Cardiac septum (tissue), 1 donor: ENCODE measurements at regions not wholly inside any gene's neighbourhood (a gene's known extent, or its start where the extent isn't known, plus 50 kb on each side); places are given as distances from the start of the nearest gene placed in this dataset.
"Not testable (repeated sequence)": the region's sequence is repeated elsewhere in the genome, so short reads cannot be mapped to it uniquely, and the experiment has no call there.

ENCODE experiments used
- DNase-seq: peaks from one replicate; pipeline ENCODE4 v3.0.0-alpha.2; 2020; ENCODE audit warnings: low spot score
- intact Hi-C: fragments of 100-400 bp; cut with DNase I; formaldehyde crosslinking; loops from one replicate; pipeline ENCODE4 v1.14.0; 2022
- donor health status: DM: no; HTN: no; CAD: no.

GRCh38 chr6:4635666-4636065 is 140.5 kb upstream of the CDYL start:
- intact Hi-C loops: no loop called here
- no peak for DNase-seq

GRCh38 chr6:4632421-4632820 is 143.8 kb upstream of the CDYL start:
- no peak for DNase-seq
- intact Hi-C loops: no loop called here

- intact Hi-C loops, DNase-seq: not testable (repeated sequence)
These were observed 146.4 kb upstream of the CDYL start for GRCh38 chr6:4629789-4630188.

- intact Hi-C loops: no loop called here
- DNase-seq: no peak
These were observed 150.6 kb upstream of the CDYL start for GRCh38 chr6:4625557-4625956.

- intact Hi-C loops: no loop called here
These were observed 151.5 kb upstream of the CDYL start for GRCh38 chr6:4624726-4625125.

GRCh38 chr6:4620284-4621151 is 155.7 kb upstream of the CDYL start:
- intact Hi-C loops: no loop called here
- no peak for DNase-seq

More at GRCh38 chr6:4624726-4625125, 151.5 kb upstream of the CDYL start:
- DNase-seq: no peak

- no peak for DNase-seq
- intact Hi-C loops: no loop called here
These were observed 159.9 kb upstream of the CDYL start for GRCh38 chr6:4616311-4616710.

- DNase-seq: no peak
- intact Hi-C loops: no loop called here
These were observed 160.3 kb upstream of the CDYL start for GRCh38 chr6:4615891-4616290.

- intact Hi-C loops: no loop called here
- DNase-seq: no peak
These were observed 161.0 kb upstream of the CDYL start for GRCh38 chr6:4615231-4615630.

GRCh38 chr6:4614637-4615036 is 161.6 kb upstream of the CDYL start:
- DNase-seq: no peak
- intact Hi-C loops: loop anchor here (5.0 kb wide), 1 partner anchor 257 kb away; no protein-coding TSS in a partner anchor

GRCh38 chr6:4613795-4614194 is 162.4 kb upstream of the CDYL start:
- intact Hi-C loops: loop anchor here (5.0 kb wide), 1 partner anchor 256 kb away; no protein-coding TSS in a partner anchor
- DNase-seq: no peak

- intact Hi-C loops: loop anchor here (5.0 kb wide), 1 partner anchor 256 kb away; no protein-coding TSS in a partner anchor
These were observed 162.8 kb upstream of the CDYL start for GRCh38 chr6:4613381-4613780.

GRCh38 chr6:4612636-4613171 is 163.5 kb upstream of the CDYL start:
- no peak for DNase-seq
- intact Hi-C loops: loop anchor here (5.0 kb wide), 1 partner anchor 255 kb away; no protein-coding TSS in a partner anchor

More at GRCh38 chr6:4613381-4613780, 162.8 kb upstream of the CDYL start:
- no peak for DNase-seq

- intact Hi-C loops: loop anchor here (5.0 kb wide), 1 partner anchor 254 kb away; no protein-coding TSS in a partner anchor
These were observed 164.6 kb upstream of the CDYL start for GRCh38 chr6:4611429-4612129.

GRCh38 chr6:4610256-4610655 is 165.9 kb upstream of the CDYL start:
- no peak for DNase-seq
- intact Hi-C loops: loop anchor here (5.0 kb wide), 1 partner anchor 253 kb away; no protein-coding TSS in a partner anchor

More at GRCh38 chr6:4611429-4612129, 164.6 kb upstream of the CDYL start:
- no peak for DNase-seq

- intact Hi-C loops: no loop called here
- no peak for DNase-seq
These were observed 167.7 kb upstream of the CDYL start for GRCh38 chr6:4608361-4609115.

GRCh38 chr6:4607793-4608192 is 168.4 kb upstream of the CDYL start:
- intact Hi-C loops: no loop called here
- DNase-seq: no peak

GRCh38 chr6:4606821-4607704 is 169.1 kb upstream of the CDYL start:
- intact Hi-C loops: no loop called here
- DNase-seq: no peak

- no peak for DNase-seq
- intact Hi-C loops: no loop called here
These were observed 170.2 kb upstream of the CDYL start for GRCh38 chr6:4606016-4606415.
